NCI-H748 (cell line): ENCODE measurements at regions not wholly inside any gene's neighbourhood (a gene's known extent, or its start where the extent isn't known, plus 50 kb on each side); places are given as distances from the start of the nearest gene placed in this dataset.

Experiments
- DNase-seq: peaks from one replicate; lab custom pipeline; 2025; ENCODE audit not compliant: unreplicated experiment; lab: John Stamatoyannopoulos, UW

- DNase-seq = peak; percentile 16
Observed at GRCh38 chr2:22854588-22854987, 530.4 kb upstream of the KLHL29 start.

- DNase-seq = peak; percentile 95
Observed at GRCh38 chr2:22855081-22855480, 529.9 kb upstream of the KLHL29 start.

GRCh38 chr2:22855761-22856184 lies 529.2 kb upstream of the KLHL29 start:
- DNase-seq = peak; percentile 90

- no peak for DNase-seq
Observed at GRCh38 chr2:22867973-22868372, 517.0 kb upstream of the KLHL29 start.

GRCh38 chr2:22878121-22878520 lies 506.9 kb upstream of the KLHL29 start:
- DNase-seq = no peak

- no peak for DNase-seq
Observed at GRCh38 chr2:22879009-22879863, 505.7 kb upstream of the KLHL29 start.

- peak; percentile 51 for DNase-seq
Observed at GRCh38 chr2:22880161-22880560, 504.8 kb upstream of the KLHL29 start.

GRCh38 chr2:22882011-22882410 lies 503.0 kb upstream of the KLHL29 start:
- DNase-seq = no peak

- no peak for DNase-seq
Observed at GRCh38 chr2:22882643-22883042, 502.3 kb upstream of the KLHL29 start.

GRCh38 chr2:22883054-22883453 lies 501.9 kb upstream of the KLHL29 start:
- DNase-seq = no peak

- no peak for DNase-seq
Observed at GRCh38 chr2:22885245-22885644, 499.7 kb upstream of the KLHL29 start.

GRCh38 chr2:22887426-22887825 lies 497.6 kb upstream of the KLHL29 start:
- DNase-seq = no peak

GRCh38 chr2:22887845-22888244 lies 497.1 kb upstream of the KLHL29 start:
- no peak for DNase-seq

GRCh38 chr2:22890132-22890531 lies 494.8 kb upstream of the KLHL29 start:
- peak; percentile 72 for DNase-seq

- peak; percentile 8 for DNase-seq
Observed at GRCh38 chr2:22893761-22894517, 491.0 kb upstream of the KLHL29 start.

GRCh38 chr2:22894761-22895160 lies 490.2 kb upstream of the KLHL29 start:
- peak; percentile 9 for DNase-seq

- DNase-seq = peak; percentile 60
Observed at GRCh38 chr2:22897428-22897827, 487.6 kb upstream of the KLHL29 start.

- no peak for DNase-seq
Observed at GRCh38 chr2:22900674-22901073, 484.3 kb upstream of the KLHL29 start.

- DNase-seq = no peak
Observed at GRCh38 chr2:22901471-22902179, 483.4 kb upstream of the KLHL29 start.

GRCh38 chr2:22902180-22902550 lies 482.8 kb upstream of the KLHL29 start:
- no peak for DNase-seq

GRCh38 chr2:22902662-22903165 lies 482.3 kb upstream of the KLHL29 start:
- no peak for DNase-seq
